NCI-H1694 (cell line): ENCODE measurements at regions not wholly inside any gene's neighbourhood (a gene's known extent, or its start where the extent isn't known, plus 50 kb on each side); places are given as distances from the start of the nearest gene placed in this dataset.

ENCODE experiments used
- DNase-seq: peaks from one replicate; lab custom pipeline; 2025; lab: John Stamatoyannopoulos, UW

DNA sequence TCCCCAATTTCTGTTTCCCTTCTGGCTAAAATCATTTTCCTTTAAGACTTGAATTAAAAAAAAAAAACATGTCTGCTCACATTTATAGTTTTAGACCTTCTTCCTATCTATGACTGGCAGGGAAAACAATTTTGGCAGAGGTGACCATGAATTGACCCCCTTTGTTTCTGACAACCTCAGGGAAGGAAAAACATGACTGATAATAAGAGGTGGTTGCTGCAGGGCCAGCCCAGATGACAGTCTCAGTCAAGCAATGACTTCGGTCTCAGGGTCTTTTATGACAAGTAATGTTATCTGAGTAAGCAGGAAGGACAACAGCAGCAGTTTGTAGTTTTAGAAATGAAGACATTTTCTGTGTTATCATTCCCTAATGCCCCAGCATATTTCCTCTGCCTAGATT is 430.9 kb downstream of the LRIG3 start:
- DNase-seq, result no peak

- no peak for DNase-seq
These were observed 429.0 kb downstream of the LRIG3 start for GRCh38 chr12:58491306-58491705.

DNA sequence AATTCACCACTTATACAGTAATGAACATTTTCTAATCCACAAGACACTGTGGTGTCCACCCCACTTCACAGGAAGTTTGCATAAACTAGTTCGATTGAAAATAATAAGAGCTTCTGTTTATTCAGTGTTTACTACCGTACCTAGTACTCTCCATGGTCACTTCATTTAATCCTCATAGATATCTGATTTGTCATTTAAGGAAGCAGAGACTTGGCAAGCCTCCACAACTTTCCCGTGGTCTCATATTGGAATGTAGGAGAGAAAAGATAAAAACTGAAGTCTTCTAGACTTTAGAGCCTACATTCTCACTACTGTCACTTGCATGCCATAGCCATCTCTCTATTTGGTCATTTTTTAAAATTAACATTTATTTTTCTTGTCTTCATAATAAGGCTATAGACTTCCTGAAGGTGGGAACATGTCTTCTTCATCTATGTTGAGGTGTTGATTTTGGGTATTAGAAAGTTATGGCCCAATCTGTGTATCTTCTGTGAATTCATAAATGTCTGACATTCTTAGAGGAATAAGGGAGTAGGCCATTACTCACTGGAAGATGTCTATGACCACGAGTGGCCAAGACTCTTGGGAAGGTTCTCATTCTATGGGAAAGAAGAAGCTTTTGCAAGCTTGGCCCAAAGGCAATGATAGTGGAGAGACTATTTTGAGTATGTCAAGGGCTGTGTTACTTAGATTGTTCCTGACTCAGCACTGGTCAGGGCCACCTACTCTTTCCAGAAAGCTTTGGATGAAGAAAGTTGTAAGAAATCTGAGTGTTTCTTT is 423.7 kb downstream of the LRIG3 start:
- no peak for DNase-seq

GRCh38 chr12:58500399-58500798 is 419.9 kb downstream of the LRIG3 start:
- DNase-seq, result no peak

DNA sequence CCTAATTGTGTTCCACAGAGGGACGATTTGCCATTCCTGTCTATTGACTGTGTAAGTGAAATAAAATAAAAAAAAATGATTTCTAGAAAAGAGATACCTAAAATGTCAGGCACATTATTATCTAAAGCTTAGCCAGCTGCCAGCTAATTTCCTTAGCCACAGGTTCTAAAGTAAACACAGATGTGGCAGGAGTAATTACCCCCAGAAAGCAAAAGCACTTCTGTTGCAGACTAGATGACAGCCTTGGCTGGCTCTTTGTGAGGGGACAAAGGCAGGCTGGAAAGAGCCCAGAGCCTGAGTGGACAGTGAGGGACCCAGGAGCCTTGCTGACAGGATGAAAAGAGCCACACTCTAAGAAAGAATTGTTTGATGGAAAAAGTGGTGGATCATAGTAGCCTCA is 418.1 kb downstream of the LRIG3 start:
- peak; percentile 71 for DNase-seq

GRCh38 chr12:58502841-58503240 is 417.5 kb downstream of the LRIG3 start:
- DNase-seq, result no peak

DNA sequence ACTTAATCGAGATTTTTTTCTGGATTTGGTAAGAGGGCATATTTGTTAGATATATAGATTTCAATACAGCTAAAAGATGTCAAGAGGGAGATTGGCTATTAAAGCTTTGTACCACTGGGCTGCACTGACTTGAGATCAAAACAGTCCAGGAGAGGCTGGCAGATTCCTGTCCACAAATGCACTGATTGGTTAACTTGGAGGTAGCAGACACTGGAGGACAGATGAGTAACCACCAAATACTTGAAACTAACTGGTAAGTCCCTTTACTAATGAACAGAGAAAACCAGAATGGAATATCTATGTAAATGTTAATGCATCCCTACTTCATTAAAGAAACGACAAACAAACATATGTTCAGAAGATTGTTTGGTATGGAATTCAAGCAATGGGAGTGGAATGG is 416.6 kb downstream of the LRIG3 start:
- DNase-seq, result no peak

DNA sequence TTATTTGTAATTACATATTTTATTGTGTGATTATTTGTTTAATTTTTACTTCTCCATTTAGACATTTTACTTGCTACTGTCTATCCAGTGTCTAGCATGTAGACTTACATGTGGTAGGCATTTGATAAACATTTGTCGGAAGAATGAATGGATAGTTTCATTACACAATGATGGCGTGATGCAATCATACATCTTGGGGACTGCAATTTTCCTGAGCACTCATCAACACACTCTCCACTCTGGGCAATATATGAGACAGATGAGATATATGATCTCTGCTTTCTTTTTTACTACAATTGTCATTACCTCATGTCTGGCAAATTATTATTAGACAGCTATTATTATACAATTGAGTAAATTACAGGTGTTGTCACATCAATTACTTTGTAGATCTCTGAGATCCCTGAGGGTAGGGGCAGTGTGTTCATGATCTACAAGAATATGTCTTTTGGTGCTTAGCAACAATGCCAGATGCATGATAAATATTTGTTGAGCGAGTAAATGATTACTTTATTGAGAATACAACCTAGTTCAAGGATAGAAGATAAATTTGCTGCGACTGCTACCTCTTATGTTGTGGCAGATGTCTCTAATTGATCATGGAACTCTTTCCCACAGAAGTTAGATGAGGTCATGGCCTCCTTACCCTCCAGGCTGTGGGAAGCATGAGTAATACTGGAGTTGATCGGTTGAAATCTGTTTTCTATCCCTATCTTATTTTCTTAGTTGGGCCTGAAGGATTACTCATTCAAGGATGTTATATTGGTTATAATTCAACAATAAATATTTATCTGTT is 416.0 kb downstream of the LRIG3 start:
- peak; percentile 10 for DNase-seq

DNA sequence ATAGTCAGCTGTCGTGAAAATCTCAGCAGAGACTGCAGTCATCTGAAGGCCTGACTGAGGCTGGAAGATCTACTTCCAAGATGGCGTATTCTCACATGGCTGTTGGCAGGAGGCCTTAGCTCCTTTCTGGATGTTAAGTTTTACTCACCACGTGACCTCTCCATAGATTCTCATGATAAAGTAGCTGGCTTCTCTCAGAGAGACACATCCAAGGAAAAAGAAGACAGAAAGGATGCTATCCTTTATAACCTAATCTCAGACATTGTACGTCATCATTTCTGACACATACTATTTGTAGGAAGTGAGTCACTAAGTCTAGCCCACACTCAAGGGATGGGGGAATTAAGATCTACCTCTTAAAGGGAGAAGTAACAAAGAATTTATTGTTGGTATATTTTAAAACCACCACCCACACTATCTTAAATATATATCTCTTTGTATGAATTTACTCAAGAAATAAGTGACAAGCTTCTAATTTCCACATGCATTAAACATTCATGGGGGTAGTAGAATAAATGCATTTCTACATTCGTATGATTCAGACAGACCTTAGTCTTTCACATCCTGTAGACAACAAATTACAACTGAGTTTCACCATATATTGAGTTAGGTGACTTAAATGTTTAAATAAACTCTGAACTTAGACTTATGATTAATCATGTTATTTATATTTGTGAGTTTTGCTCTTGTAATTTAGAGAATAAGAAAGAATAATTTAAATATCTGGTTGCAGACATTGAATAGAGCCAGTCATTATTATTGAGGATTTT is 411.0 kb downstream of the LRIG3 start:
- no peak for DNase-seq

DNA sequence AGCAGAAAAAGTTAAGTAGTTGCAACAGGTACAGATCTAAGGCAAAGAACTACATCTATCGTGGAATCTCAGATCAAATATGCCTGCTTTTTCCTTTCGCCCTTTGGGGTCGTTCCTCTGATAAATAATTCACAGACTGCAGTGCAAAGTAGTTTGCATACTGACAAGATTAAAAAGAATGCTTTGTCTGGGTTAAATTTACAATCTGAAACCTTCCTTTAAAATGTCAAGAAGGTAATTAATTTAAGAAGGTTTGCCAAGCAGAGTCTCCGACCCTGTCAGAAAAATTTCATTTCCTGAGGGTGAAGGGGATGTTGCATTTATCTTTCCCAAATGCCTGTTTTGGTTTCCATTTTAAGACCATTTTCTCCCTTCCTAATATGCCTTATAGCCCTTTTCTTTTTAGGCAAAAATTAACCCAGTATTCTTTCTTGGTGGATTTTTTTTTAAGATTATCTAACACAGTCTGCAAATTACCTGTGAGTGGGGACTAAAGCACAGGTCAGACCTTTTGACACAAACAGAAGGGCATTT is 406.9 kb downstream of the LRIG3 start:
- no peak for DNase-seq

- DNase-seq, result no peak
These were observed 406.5 kb downstream of the LRIG3 start for GRCh38 chr12:58513852-58514251.

DNA sequence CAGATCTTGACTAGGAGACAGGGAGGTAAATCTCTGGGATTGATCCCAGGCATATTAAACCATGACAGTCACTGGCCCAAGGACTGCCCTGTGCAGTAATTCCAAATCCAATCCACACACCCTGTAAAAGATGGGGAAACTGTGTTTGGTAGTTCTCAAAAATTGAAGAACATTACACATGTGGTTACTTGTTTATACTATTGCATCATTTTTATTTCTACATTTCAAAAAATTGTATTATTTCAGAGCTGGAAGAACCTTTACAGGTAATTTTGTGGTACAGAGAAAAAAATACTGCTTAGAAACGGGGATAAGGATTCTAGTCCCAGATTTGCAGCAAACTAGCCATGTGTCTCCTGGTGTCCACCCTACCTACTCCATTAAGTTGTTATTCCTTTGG is 400.5 kb downstream of the LRIG3 start:
- no peak for DNase-seq

DNA sequence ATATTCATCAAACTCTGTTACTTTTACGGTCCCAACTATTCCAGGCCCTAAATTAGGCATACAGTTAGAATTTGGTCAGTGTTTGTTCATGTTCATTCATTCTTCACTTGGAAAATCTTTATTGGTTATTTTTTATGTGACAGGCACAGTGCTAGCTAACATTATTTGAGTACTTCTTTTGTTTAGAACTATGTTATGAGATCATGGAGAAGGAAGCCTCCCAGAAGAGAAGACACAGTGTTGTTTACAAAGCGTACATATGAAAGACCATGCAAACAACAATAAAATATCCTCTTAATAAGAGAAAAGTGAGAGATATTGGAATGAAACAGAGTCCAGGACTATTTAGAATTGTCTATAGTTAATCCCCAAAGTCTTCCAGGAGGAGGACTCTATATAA is 399.2 kb downstream of the LRIG3 start:
- no peak for DNase-seq

- DNase-seq, result no peak
These were observed 398.5 kb downstream of the LRIG3 start for GRCh38 chr12:58521796-58522195.

DNA sequence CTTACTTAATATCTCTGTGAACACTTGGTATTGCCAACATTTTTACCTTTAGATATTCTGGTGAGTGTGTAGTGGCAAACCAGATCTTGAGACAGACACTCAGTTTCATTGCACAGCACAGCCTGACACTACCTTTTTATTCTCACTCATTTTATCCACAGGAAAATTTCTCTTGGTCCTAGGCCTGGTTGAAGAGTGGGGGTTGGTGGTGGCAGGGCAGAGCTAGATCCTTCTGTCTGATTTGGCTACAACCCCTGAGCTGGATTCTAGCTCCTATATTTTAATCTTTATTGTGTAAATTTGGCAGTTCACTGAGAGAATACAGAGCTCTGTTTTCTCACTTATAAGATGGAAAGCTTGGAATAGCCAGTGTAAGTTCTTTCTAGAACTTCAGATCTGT is 396.9 kb downstream of the LRIG3 start:
- DNase-seq, result no peak

GRCh38 chr12:58528271-58528670 is 392.0 kb downstream of the LRIG3 start:
- DNase-seq, result no peak

DNA sequence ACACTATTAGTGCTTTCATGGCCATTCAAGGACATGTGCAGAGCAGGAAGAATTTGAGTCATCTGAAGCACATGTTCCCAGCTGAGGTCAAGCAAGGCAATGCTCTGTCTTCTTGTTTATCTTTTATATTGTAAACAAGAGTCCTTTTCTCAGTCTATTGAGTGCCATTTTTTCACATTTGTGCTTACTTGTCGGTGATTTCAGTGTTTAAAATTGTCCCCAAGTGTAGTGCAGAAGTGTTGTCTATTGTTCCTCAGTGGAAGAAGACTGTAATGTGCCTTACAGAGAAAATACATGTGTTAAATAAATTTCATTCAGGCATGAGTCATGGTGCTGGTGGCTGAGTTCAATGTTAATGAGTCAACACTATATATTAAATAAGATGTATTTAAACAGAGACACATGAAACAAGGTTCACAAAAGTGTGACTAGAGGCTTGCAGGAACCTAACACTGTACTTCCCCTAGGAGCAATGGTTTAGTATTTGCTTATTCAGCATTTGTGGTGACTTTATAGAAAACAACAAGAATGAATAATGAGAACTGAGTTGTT is 391.1 kb downstream of the LRIG3 start:
- no peak for DNase-seq

DNA sequence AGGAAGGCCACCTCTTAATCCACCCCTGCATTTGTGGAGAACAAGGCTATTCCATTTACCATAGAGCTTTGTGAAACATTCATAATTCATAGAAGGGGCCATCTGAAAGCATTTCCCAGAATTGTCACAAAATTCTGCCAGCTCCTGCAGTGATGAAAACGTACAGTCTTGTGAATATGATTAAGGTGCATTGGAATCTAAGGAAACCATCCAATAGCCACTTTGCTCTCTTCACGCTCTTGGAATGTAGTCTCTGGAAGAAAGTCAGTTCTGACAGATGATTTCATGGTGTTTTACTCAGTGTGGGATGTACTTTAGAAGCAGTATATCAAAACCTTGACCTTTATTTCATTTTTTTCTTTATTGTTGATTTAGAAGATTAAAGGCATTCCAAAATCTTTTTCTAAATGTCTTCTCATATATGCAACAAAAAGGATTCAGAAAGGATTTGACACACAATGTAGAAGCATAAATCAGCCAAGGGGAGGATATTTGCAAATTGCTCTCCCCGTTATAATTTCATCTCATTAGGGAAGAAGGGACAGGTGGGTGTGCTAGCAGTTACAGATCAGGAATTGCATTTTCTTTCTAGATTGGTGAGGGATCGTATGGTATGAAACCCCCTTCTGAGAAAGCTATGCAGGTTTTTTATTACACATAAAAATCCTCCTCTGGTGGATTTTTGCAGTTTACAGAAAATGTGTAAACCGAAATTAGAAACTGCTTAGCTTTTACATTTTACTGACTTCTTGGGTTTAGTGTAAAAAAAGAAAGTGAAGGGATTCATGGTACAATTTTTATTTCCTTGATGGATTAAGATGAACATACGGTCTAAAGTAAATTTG is 390.2 kb downstream of the LRIG3 start:
- DNase-seq, result no peak

DNA sequence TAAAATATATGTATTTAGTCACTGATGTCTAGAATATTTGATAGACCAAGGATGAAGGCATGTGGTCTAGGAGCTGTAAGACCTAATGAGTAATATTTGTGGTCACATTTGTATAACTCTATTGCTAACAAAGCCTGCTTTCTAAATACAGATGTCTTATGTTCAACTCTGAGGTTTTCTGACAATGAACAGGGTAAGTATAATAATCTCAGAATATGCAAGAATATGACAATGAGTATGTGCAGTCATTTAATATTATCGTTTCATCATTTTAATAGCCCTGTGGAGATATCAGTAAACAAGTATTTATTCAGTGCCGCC is 389.6 kb downstream of the LRIG3 start:
- DNase-seq, result no peak

DNA sequence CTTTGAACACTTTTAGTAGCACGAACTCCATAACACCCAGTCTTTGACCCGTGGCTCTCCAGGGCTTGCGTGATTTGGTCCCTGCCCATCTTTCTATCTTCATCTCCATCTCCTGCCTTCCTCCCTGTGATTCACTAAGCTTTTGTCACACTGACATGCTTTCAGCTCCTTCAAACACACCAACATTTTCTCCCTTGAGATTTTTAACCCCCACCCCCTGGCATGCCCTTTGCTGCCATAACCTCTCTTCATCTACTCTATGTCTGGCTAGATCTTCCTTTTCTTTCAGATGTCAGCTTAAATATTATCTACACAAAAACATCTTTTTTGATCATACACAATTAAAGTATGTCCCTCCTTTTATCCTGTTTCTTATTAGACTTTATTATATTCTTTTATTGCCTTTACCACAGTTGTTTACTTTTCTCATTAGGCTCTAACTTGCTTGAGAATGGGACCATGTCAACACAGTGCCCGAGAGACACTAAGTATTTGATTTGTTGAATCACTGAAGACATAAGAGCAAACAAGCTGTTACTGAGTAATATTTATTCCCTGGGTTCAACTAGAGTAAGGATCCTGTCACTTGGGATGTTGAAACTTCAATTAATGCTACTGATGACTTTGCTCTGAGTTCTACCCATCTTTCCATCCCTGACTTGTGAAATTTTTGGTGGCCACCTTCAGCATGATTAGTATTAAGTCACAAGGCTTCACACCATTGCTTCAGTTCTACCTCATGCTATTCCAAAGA is 387.3 kb downstream of the LRIG3 start:
- DNase-seq, result no peak

DNA sequence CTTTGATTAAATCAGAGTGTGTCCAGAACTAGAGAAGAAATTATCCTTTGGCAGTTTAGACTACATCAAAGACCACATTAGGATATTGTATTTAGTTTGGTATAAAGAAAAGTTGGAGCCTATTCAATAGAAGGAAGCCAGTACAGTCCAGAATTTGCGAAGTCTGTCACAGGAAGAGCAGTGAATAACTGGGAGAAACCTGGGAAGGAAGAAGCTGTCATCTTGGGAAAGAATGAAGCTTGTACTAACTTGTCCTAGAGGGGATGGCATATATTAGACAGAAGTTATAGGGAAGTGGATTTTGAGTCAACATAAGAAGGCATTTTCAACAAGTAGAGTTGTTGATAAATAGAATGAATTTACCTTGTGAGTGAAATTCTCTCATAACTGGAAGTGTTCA is 386.7 kb downstream of the LRIG3 start:
- DNase-seq, result no peak
